ENCODE measurements at regions not wholly inside any gene's neighbourhood (a gene's known extent, or its start where the extent isn't known, plus 50 kb on each side); places are given as distances from the start of the nearest gene placed in this dataset.

GRCh38 chr1:239884796-239885195 is 206.9 kb upstream of the FMN2 start:
- no peak overlapping the region for H4K8ac ChIP-seq (ENCODE audit: low read depth, low read length)
- H2BK120ac ChIP-seq (ENCODE audit: low read depth, low read length): no peak overlapping the region
- H3K27ac ChIP-seq (replicated peaks; ENCODE audit: low read length): no peak overlapping the region
- no peaks in the 10 kb centered on the region for H3K9me3 ChIP-seq (replicated peaks in 1 of 2; ENCODE audit: control insufficient read depth in 2 of 2, insufficient read depth in 1 of 2, low read depth in 1 of 2, low read length in 2 of 2)
- no peak for DNase-seq (ENCODE audit: low spot score)
- no peak overlapping the region for H2BK15ac ChIP-seq (ENCODE audit: low read length)
- H4K91ac ChIP-seq (ENCODE audit: low read depth, low read length, poor library complexity): no peak overlapping the region
- H3K18ac ChIP-seq (ENCODE audit: low read length): no peak overlapping the region
- no CpG with 5 or more reads among the region's 4 CpGs for WGBS, 2 donors (ENCODE audit: extremely low coverage in 2 of 2, insufficient read length in 2 of 2, insufficient replicate concordance in 1 of 2)
- no peak overlapping the region for H3K14ac ChIP-seq (ENCODE audit: low read length)
- no peak overlapping the region for H2AFZ ChIP-seq (ENCODE audit: low read length)
- no peak overlapping the region for H2BK5ac ChIP-seq (ENCODE audit: low read length)
- no peak overlapping the region for H2AK5ac ChIP-seq (ENCODE audit: low read depth, low read length)
- H3K23ac ChIP-seq (ENCODE audit: low read depth, low read length, poor library complexity): no peak overlapping the region
- no peak overlapping the region for H3K4ac ChIP-seq (ENCODE audit: low read length)
- no peaks in the 10 kb centered on the region for H3K4me1 ChIP-seq (ENCODE audit: control insufficient read depth in 2 of 2, insufficient read depth in 1 of 2, low read depth in 1 of 2, low read length in 2 of 2)
- no peaks in the 10 kb centered on the region for H3K36me3 ChIP-seq (replicated peaks in 1 of 2; ENCODE audit: control insufficient read depth in 2 of 2, insufficient read depth in 2 of 2, low read length in 2 of 2)
- no peak overlapping the region for H2BK12ac ChIP-seq (ENCODE audit: low read length)
- H3K27me3 ChIP-seq (ENCODE audit: control insufficient read depth in 3 of 3, insufficient read depth in 3 of 3, low read depth in 1 of 3, low read length in 3 of 3): no peaks in the 10 kb centered on the region
- H3K79me1 ChIP-seq (ENCODE audit: low read depth, low read length): no peaks in the 10 kb centered on the region
- H3K9ac ChIP-seq (ENCODE audit: low read depth, low read length, poor library complexity): no peak overlapping the region
- no peak overlapping the region for H3K4me3 ChIP-seq (ENCODE audit: low read length in 2 of 2)
- no peak overlapping the region for H3K4me2 ChIP-seq (ENCODE audit: insufficient read depth, low read length, poor library complexity, severe bottlenecking)

- H4K91ac ChIP-seq (ENCODE audit: low read depth, low read length, poor library complexity): no peak overlapping the region
- H3K4ac ChIP-seq (ENCODE audit: low read length): no peak overlapping the region
- no peak overlapping the region for H2BK12ac ChIP-seq (ENCODE audit: low read length)
- H3K27me3 ChIP-seq (ENCODE audit: control insufficient read depth in 3 of 3, insufficient read depth in 3 of 3, low read depth in 1 of 3, low read length in 3 of 3): no peaks in the 10 kb centered on the region
- no peak overlapping the region for H3K18ac ChIP-seq (ENCODE audit: low read length)
- no peak overlapping the region for H2BK15ac ChIP-seq (ENCODE audit: low read length)
- no peak overlapping the region for H2AK5ac ChIP-seq (ENCODE audit: low read depth, low read length)
- no peak overlapping the region for H3K27ac ChIP-seq (replicated peaks; ENCODE audit: low read length)
- no peaks in the 10 kb centered on the region for H3K4me1 ChIP-seq (ENCODE audit: control insufficient read depth in 2 of 2, insufficient read depth in 1 of 2, low read depth in 1 of 2, low read length in 2 of 2)
- no CpG with 5 or more reads among the region's 5 CpGs for WGBS, 2 donors (ENCODE audit: extremely low coverage in 2 of 2, insufficient read length in 2 of 2, insufficient replicate concordance in 1 of 2)
- DNase-seq (ENCODE audit: low spot score): no peak
- H3K14ac ChIP-seq (ENCODE audit: low read length): no peak overlapping the region
- no peak overlapping the region for H4K8ac ChIP-seq (ENCODE audit: low read depth, low read length)
- no peaks in the 10 kb centered on the region for H3K36me3 ChIP-seq (replicated peaks in 1 of 2; ENCODE audit: control insufficient read depth in 2 of 2, insufficient read depth in 2 of 2, low read length in 2 of 2)
- no peak overlapping the region for H3K23ac ChIP-seq (ENCODE audit: low read depth, low read length, poor library complexity)
- H3K9me3 ChIP-seq (replicated peaks in 1 of 2; ENCODE audit: control insufficient read depth in 2 of 2, insufficient read depth in 1 of 2, low read depth in 1 of 2, low read length in 2 of 2): no peaks in the 10 kb centered on the region
- H2BK5ac ChIP-seq (ENCODE audit: low read length): no peak overlapping the region
- H3K9ac ChIP-seq (ENCODE audit: low read depth, low read length, poor library complexity): no peak overlapping the region
- H3K4me2 ChIP-seq (ENCODE audit: insufficient read depth, low read length, poor library complexity, severe bottlenecking): no peak overlapping the region
- H2AFZ ChIP-seq (ENCODE audit: low read length): no peak overlapping the region
- H2BK120ac ChIP-seq (ENCODE audit: low read depth, low read length): no peak overlapping the region
- H3K4me3 ChIP-seq (ENCODE audit: low read length in 2 of 2): no peak overlapping the region
- no peaks in the 10 kb centered on the region for H3K79me1 ChIP-seq (ENCODE audit: low read depth, low read length)
These were observed 205.4 kb upstream of the FMN2 start for GRCh38 chr1:239886266-239886665.

GRCh38 chr1:239888639-239889038 is 203.0 kb upstream of the FMN2 start:
- Histone ChIP-seq H3K4me2 (ENCODE audit: insufficient read depth, low read length, poor library complexity, severe bottlenecking) (no peak overlapping the region), H3K23ac (ENCODE audit: low read depth, low read length, poor library complexity) (no peak overlapping the region), H4K8ac (ENCODE audit: low read depth, low read length) (no peak overlapping the region), H3K4me1 (ENCODE audit: control insufficient read depth in 2 of 2, insufficient read depth in 1 of 2, low read depth in 1 of 2, low read length in 2 of 2) (no peaks in the 10 kb centered on the region), H3K36me3 (replicated peaks in 1 of 2; ENCODE audit: control insufficient read depth in 2 of 2, insufficient read depth in 2 of 2, low read length in 2 of 2) (no peaks in the 10 kb centered on the region), H2AK5ac (ENCODE audit: low read depth, low read length) (no peak overlapping the region), H3K27me3 (ENCODE audit: control insufficient read depth in 3 of 3, insufficient read depth in 3 of 3, low read depth in 1 of 3, low read length in 3 of 3) (no peaks in the 10 kb centered on the region), H2BK120ac (ENCODE audit: low read depth, low read length) (no peak overlapping the region), H3K4ac (ENCODE audit: low read length) (no peak overlapping the region), H4K91ac (ENCODE audit: low read depth, low read length, poor library complexity) (no peak overlapping the region), H3K27ac (replicated peaks; ENCODE audit: low read length) (no peak overlapping the region), H3K4me3 (ENCODE audit: low read length in 2 of 2) (no peak overlapping the region), H3K9ac (ENCODE audit: low read depth, low read length, poor library complexity) (no peak overlapping the region), H3K9me3 (replicated peaks in 1 of 2; ENCODE audit: control insufficient read depth in 2 of 2, insufficient read depth in 1 of 2, low read depth in 1 of 2, low read length in 2 of 2) (no peaks in the 10 kb centered on the region), H2AFZ (ENCODE audit: low read length) (no peak overlapping the region), H3K79me1 (ENCODE audit: low read depth, low read length) (no peaks in the 10 kb centered on the region), H3K18ac (ENCODE audit: low read length) (no peak overlapping the region), H3K14ac (ENCODE audit: low read length) (no peak overlapping the region), H2BK5ac (ENCODE audit: low read length) (no peak overlapping the region), H2BK12ac (ENCODE audit: low read length) (no peak overlapping the region), H2BK15ac (ENCODE audit: low read length) (no peak overlapping the region)
- no peak for DNase-seq (ENCODE audit: low spot score)
- WGBS, 2 donors (ENCODE audit: extremely low coverage in 2 of 2, insufficient read length in 2 of 2, insufficient replicate concordance in 1 of 2): no CpG with 5 or more reads among the region's 4 CpGs

- no peak overlapping the region for H3K4ac ChIP-seq (ENCODE audit: low read length)
- H4K8ac ChIP-seq (ENCODE audit: low read depth, low read length): no peak overlapping the region
- H3K4me2 ChIP-seq (ENCODE audit: insufficient read depth, low read length, poor library complexity, severe bottlenecking): no peak overlapping the region
- no peak overlapping the region for H3K4me3 ChIP-seq (ENCODE audit: low read length in 2 of 2)
- H3K79me1 ChIP-seq (ENCODE audit: low read depth, low read length): no peaks in the 10 kb centered on the region
- no peak overlapping the region for H2AK5ac ChIP-seq (ENCODE audit: low read depth, low read length)
- no peaks in the 10 kb centered on the region for H3K4me1 ChIP-seq (ENCODE audit: control insufficient read depth in 2 of 2, insufficient read depth in 1 of 2, low read depth in 1 of 2, low read length in 2 of 2)
- no peaks in the 10 kb centered on the region for H3K36me3 ChIP-seq (replicated peaks in 1 of 2; ENCODE audit: control insufficient read depth in 2 of 2, insufficient read depth in 2 of 2, low read length in 2 of 2)
- H2BK12ac ChIP-seq (ENCODE audit: low read length): no peak overlapping the region
- no peak overlapping the region for H2BK120ac ChIP-seq (ENCODE audit: low read depth, low read length)
- no peak overlapping the region for H3K9ac ChIP-seq (ENCODE audit: low read depth, low read length, poor library complexity)
- no peak overlapping the region for H3K14ac ChIP-seq (ENCODE audit: low read length)
- no peak overlapping the region for H3K27ac ChIP-seq (replicated peaks; ENCODE audit: low read length)
- no peak overlapping the region for H2AFZ ChIP-seq (ENCODE audit: low read length)
- WGBS, 2 donors (ENCODE audit: extremely low coverage in 2 of 2, insufficient read length in 2 of 2, insufficient replicate concordance in 1 of 2): no CpG with 5 or more reads among the region's 5 CpGs
- H3K27me3 ChIP-seq (ENCODE audit: control insufficient read depth in 3 of 3, insufficient read depth in 3 of 3, low read depth in 1 of 3, low read length in 3 of 3): no peaks in the 10 kb centered on the region
- H3K9me3 ChIP-seq (replicated peaks in 1 of 2; ENCODE audit: control insufficient read depth in 2 of 2, insufficient read depth in 1 of 2, low read depth in 1 of 2, low read length in 2 of 2): no peaks in the 10 kb centered on the region
- no peak overlapping the region for H2BK15ac ChIP-seq (ENCODE audit: low read length)
- H2BK5ac ChIP-seq (ENCODE audit: low read length): no peak overlapping the region
- no peak overlapping the region for H4K91ac ChIP-seq (ENCODE audit: low read depth, low read length, poor library complexity)
- no peak for DNase-seq (ENCODE audit: low spot score)
- H3K18ac ChIP-seq (ENCODE audit: low read length): no peak overlapping the region
- no peak overlapping the region for H3K23ac ChIP-seq (ENCODE audit: low read depth, low read length, poor library complexity)
These were observed 199.9 kb upstream of the FMN2 start for GRCh38 chr1:239891621-239892358.
